Activated CD8-positive, alpha-beta T cell treated with anti-CD3 and anti-CD28 coated beads for 36 hours (primary cell): ENCODE measurements at regions not wholly inside any gene's neighbourhood (a gene's known extent, or its start where the extent isn't known, plus 50 kb on each side); places are given as distances from the start of the nearest gene placed in this dataset.

Source experiments
- ATAC-seq: fragments of 200-7000 bp; cut with Tn5 transposase; one replicate; pipeline ENCODE4 v1.10.0; 2021; ENCODE audit warnings: mild to moderate bottlenecking, moderate library complexity
- CTCF ChIA-PET: fragments of 350-600 bp; sonication (Branson Sonifier 250); formaldehyde crosslinking; loops from one replicate; lab custom pipeline; 2021; ENCODE audit warnings: antibody characterized with exemption; lab: Charles Lee
- POLR2A ChIA-PET: fragments of 350-600 bp; sonication (Branson Sonifier 250); formaldehyde crosslinking; loops from one replicate; lab custom pipeline; 2021; ENCODE audit warnings: antibody characterized with exemption; lab: Charles Lee
- DNase-seq: peaks from one replicate; pipeline ENCODE4 v3.0.0-alpha.2; 2020
- H3K27ac Mint-ChIP-seq: one replicate; pipeline ENCODE4 v1.8.0; 2021; ENCODE audit warnings: mild to moderate bottlenecking, mixed read lengths
- H3K27me3 Mint-ChIP-seq: one replicate; pipeline ENCODE4 v1.8.0; 2021; ENCODE audit warnings: mixed read lengths
- H3K36me3 Mint-ChIP-seq: one replicate; pipeline ENCODE4 v1.8.0; 2021; ENCODE audit warnings: low read depth, mixed read lengths
- H3K4me1 Mint-ChIP-seq: one replicate; pipeline ENCODE4 v1.8.0; 2021; ENCODE audit warnings: low read depth, mixed read lengths
- H3K4me3 Mint-ChIP-seq: one replicate; pipeline ENCODE4 v1.8.0; 2021; ENCODE audit warnings: mild to moderate bottlenecking, moderate library complexity, mixed read lengths
- H3K9me3 Mint-ChIP-seq: one replicate; pipeline ENCODE4 v1.8.0; 2021; ENCODE audit warnings: mixed read lengths
- intact Hi-C: fragments of 100-400 bp; cut with micrococcal nuclease; formaldehyde crosslinking; loops from one replicate; pipeline ENCODE4 v1.10.0; 2022
- TF ChIP-seq, protein P1 (sequence below): fragments of 200-600 bp; IDR thresholded peaks from one replicate; pipeline ENCODE4 v1.8.0; 2022; ENCODE audit warnings: antibody characterized with exemption, mild to moderate bottlenecking

GRCh38 chr12:111195316-111195715 is 173.6 kb downstream of the PHETA1 start:
- no peak for ATAC-seq
- no peaks in the 10 kb centered on the region for H3K4me1 Mint-ChIP-seq
- H3K27ac Mint-ChIP-seq, result no peak overlapping the region
- ChIA-PET POLR2A (no interaction called here), CTCF (interaction anchor here (0.6 kb wide), 1 partner anchor 53 kb away, joined by 3 read pairs; no protein-coding TSS in a partner anchor)
- H3K9me3 Mint-ChIP-seq, result no peaks in the 10 kb centered on the region
- H3K4me3 Mint-ChIP-seq, result no peak overlapping the region
- H3K27me3 Mint-ChIP-seq, result peaks cover 6% of the 10 kb centered on the region
- H3K36me3 Mint-ChIP-seq, result no peaks in the 10 kb centered on the region
- DNase-seq, result no peak
- TF ChIP-seq, protein P1, sequence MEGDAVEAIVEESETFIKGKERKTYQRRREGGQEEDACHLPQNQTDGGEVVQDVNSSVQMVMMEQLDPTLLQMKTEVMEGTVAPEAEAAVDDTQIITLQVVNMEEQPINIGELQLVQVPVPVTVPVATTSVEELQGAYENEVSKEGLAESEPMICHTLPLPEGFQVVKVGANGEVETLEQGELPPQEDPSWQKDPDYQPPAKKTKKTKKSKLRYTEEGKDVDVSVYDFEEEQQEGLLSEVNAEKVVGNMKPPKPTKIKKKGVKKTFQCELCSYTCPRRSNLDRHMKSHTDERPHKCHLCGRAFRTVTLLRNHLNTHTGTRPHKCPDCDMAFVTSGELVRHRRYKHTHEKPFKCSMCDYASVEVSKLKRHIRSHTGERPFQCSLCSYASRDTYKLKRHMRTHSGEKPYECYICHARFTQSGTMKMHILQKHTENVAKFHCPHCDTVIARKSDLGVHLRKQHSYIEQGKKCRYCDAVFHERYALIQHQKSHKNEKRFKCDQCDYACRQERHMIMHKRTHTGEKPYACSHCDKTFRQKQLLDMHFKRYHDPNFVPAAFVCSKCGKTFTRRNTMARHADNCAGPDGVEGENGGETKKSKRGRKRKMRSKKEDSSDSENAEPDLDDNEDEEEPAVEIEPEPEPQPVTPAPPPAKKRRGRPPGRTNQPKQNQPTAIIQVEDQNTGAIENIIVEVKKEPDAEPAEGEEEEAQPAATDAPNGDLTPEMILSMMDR, result no peak
- intact Hi-C loops, result no loop called here

GRCh38 chr12:111194703-111195051 is 174.2 kb downstream of the PHETA1 start:
- no peak for DNase-seq
- no peak overlapping the region for H3K27ac Mint-ChIP-seq
- no peak for ATAC-seq
- CTCF ChIA-PET, result no interaction called here
- POLR2A ChIA-PET, result no interaction called here
- H3K27me3 Mint-ChIP-seq, result peaks cover 6% of the 10 kb centered on the region
- no peak overlapping the region for H3K4me3 Mint-ChIP-seq
- no peaks in the 10 kb centered on the region for H3K36me3 Mint-ChIP-seq
- H3K9me3 Mint-ChIP-seq, result no peaks in the 10 kb centered on the region
- H3K4me1 Mint-ChIP-seq, result no peaks in the 10 kb centered on the region
- intact Hi-C loops, result no loop called here
- TF ChIP-seq, protein P1, result no peak

DNA sequence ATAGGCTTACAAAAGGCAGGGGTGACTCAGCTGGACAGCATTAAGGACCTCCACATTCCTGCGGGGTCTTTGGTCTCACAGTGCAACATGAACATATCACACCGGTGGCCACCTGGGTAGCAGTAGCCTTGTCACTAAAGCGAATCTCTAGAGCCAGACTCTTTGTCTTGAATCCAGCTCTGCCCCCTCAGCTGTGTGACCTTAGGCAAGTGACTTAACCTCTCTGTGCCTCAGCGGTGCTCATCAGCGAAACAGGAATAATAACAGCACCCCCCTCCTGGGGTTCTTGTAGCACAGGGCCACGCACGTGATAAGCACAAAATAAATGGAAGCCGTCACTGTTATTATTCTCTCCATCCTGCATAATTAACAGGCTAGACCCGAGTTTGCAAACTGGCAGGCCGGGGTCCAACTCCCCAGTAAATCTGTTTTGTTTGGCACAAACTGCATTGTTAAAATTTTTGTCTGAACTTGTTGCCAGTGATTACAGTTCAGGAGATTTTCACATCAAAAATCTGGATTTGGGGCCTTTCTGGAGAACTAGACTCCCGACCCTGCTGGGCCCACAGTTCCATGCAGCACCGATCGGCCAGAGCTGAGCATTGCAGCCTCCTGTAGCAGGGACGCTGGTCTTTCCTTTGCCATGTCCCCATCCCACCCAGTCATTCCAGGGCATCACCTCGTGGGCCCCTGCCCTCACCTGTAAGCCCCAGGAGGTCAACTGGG is 174.8 kb downstream of the PHETA1 start:
- H3K4me3 Mint-ChIP-seq, result no peak overlapping the region
- no peak for ATAC-seq
- H3K4me1 Mint-ChIP-seq, result no peaks in the 10 kb centered on the region
- intact Hi-C loops, result no loop called here
- no peak overlapping the region for H3K27ac Mint-ChIP-seq
- H3K27me3 Mint-ChIP-seq, result peaks cover 5% of the 10 kb centered on the region
- H3K9me3 Mint-ChIP-seq, result no peaks in the 10 kb centered on the region
- CTCF ChIA-PET, result no interaction called here
- TF ChIP-seq, protein P1, result no peak
- H3K36me3 Mint-ChIP-seq, result no peaks in the 10 kb centered on the region
- no peak for DNase-seq
- POLR2A ChIA-PET, result no interaction called here

GRCh38 chr12:111193496-111193895 is 175.4 kb downstream of the PHETA1 start:
- CTCF ChIA-PET, result no interaction called here
- Mint-ChIP-seq H3K27me3 (peaks cover 5% of the 10 kb centered on the region), H3K4me3 (no peak overlapping the region), H3K9me3 (no peaks in the 10 kb centered on the region), H3K36me3 (no peaks in the 10 kb centered on the region), H3K4me1 (no peaks in the 10 kb centered on the region), H3K27ac (no peak overlapping the region)
- DNase-seq, result no peak
- no peak for ATAC-seq
- POLR2A ChIA-PET, result no interaction called here
- intact Hi-C loops, result no loop called here
- TF ChIP-seq, protein P1, result no peak

DNA sequence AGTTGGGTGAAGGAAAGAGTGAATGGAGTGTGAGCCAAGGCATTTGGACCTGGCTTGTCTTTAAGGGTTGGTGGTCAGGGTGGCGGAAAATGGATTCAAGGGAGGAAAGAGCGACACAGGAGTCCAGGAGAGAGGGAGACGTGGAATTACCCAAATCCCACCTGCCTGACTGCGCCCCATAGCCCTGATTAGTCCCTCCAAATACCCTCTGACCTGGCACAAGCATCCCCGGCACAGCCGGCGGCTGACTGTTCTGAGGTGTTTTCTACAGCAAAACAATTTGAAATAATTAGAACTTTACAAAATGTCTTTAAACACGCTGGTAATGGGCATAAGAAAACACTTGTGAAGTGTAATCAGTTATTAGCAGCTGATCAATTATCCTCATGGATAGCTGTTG is 175.8 kb downstream of the PHETA1 start:
- peaks cover 5% of the 10 kb centered on the region for H3K27me3 Mint-ChIP-seq
- no peaks in the 10 kb centered on the region for H3K36me3 Mint-ChIP-seq
- H3K4me3 Mint-ChIP-seq, result no peak overlapping the region
- no peaks in the 10 kb centered on the region for H3K9me3 Mint-ChIP-seq
- TF ChIP-seq, protein P1, result no peak
- intact Hi-C loops, result no loop called here
- no peak overlapping the region for H3K27ac Mint-ChIP-seq
- DNase-seq (no peak), ATAC-seq (no peak)
- CTCF ChIA-PET, result no interaction called here
- no peaks in the 10 kb centered on the region for H3K4me1 Mint-ChIP-seq
- POLR2A ChIA-PET, result no interaction called here
